NCI-H82 (cell line): ENCODE measurements at regions not wholly inside any gene's neighbourhood (a gene's known extent, or its start where the extent isn't known, plus 50 kb on each side); places are given as distances from the start of the nearest gene placed in this dataset.
"Not testable (repeated sequence)": the region's sequence is repeated elsewhere in the genome, so short reads cannot be mapped to it uniquely, and the experiment has no call there.

ENCODE experiments used
- DNase-seq: peaks from one replicate; lab custom pipeline; 2025; lab: John Stamatoyannopoulos, UW

DNA sequence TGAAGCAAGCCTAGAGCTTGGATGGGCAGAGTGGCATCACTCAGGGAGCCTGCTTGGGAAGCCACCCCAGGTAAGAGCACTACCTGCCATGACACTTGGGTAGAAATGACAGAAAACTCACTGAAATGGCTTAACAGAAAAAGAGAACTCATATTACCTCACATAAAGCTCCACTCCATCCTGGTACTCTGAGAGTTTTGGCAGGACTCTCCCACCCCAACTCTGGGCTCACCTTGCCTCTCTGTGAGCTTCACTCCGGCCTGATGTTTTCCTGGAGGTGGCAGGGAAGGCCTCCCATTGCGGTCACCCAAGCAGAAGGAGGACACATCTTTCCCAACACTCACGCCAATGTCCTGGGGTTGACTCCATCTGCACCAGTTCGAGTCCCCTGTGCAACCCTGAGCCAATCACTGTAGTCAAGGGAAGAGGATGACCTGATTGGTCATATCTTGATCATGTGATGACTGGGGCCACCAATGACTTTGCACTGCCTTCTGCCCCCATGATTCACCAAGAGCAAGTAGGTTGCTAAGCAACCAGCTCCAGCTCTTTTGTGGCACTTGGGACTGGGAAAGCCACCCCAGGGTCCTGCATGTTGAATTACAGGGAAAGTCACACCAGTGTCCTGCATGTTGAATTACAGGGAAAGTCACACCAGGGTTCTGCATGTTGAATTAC lies 446.1 kb upstream of the SULF2 start:
- DNase-seq: no peak

DNA sequence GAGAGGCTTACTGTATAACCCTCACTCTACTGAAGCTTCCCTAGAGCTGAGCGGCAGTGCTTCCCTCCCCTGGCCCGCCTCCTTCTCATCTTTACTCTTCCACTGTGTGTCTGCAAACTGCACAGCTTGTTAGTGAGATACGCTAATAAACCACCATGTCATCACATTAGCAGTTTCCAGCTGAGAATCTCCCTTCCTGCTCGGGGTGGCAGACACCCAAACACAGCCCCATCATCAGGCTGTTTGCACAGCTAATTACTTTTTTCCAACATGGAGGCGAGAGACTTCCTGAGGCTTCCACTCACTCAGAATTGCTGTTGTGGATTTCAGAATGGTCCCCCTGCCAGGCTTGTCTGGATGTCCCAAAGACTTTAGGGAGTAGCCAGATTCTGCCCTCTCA lies 444.9 kb upstream of the SULF2 start:
- DNase-seq: no peak

DNA sequence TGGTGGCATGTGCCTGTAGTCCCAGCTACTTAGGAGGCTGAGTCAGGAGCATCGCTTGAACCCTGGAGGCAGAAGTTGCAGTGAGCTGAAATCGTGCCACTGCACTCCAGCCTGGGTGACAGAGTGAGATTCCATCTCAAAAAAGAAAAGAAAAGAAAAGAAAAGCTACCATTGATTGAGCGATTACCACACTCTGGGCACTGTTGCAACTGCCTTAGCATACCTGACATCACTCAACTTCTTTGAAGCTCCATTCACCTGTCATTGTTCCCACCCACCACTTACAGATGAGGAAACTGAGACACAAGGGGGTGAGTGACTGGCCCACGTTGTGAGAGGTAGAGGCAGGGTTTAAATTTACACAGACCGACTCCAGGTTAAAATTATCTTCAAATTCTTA lies 442.1 kb upstream of the SULF2 start:
- no peak for DNase-seq

DNA sequence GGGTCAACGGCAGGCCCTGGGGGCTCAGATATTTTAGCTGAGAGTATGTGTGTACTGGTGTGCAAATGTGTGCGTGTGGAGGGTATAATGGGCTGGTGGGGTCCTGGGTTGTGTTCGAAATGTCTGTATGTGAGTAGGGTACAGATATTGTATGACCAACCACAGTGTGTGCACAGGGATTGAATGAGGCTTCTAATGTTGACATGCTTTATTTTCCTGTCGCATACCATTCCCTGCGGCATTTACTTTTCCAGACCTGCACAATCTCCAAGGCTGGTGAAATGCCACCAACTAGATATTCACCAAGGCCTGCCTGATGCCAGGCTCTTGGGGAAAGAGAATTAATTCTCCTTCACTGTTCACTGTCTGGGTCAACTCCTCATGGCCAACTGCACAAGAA lies 441.4 kb upstream of the SULF2 start:
- DNase-seq: no peak

DNA sequence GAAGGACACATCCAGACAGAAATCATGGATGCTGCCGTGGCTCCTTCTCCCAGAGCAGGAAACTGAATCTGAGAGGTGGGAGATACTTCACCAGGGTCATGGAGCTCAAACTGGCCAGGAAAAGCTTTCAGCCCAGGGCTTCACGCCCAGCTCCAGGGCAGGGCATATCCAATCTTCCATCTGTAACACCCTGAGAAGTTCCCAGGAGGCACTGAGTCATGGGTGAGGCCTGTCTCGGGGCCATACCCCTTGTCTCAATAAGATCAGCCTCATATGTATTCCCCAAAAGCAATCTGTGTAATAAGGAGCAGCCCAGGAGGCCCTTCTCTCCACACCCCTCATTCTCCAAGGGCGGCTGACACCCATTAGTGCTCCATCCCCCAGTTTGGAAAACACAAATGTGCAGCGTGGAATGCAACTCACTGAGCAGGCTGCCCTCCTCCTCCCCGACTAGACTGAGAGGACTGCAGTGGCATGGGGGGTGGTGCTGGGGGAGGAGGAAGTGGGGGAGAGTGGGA lies 439.3 kb upstream of the SULF2 start:
- no peak for DNase-seq

DNA sequence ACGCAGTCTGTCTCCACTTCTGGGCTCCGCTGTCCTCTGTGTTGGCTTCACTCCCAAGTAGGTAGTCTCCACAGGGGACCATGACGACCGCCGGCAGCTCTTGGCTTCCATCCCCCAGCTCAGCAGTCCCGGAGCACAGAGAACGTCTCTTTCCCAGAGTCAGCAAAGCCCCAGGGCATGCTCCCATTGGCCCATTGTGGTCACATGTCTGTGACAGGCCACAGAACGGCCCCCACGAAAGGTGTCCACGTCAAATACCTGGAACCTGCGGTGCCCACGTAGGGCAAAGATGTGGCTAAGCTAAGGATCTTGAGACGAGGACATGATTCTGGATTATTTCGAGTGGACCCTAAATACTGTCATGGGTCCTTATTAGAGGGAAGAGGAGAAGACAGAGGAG lies 438.4 kb upstream of the SULF2 start:
- no peak for DNase-seq

DNA sequence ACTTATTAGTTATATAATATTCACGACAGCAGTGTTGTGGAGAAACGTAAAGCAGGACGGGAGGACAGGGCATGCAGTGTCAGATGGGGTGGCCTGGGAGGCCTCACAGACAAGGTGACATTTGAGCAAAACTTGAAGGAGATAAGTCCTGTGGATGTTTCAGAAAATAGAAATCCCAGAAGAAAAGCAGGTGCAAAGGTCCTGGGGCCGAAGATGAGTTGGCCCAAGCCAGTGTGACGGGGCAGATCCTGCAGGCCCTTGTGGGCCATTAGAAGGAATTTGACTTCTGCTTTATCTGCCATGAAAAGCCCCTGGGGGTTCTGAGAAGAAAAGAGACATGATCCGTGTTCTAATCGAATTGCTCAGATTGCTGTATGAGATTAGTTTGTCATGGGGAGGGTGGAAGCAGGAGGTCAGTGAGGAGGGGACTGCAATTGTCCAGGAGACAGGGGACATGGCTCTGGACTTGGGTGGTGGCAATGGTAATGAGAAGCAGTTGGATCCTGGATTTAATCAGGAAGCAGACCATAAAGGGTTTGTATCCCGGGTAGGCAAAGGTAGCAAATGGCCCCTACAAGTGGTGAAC lies 437.4 kb upstream of the SULF2 start:
- DNase-seq: no peak

DNA sequence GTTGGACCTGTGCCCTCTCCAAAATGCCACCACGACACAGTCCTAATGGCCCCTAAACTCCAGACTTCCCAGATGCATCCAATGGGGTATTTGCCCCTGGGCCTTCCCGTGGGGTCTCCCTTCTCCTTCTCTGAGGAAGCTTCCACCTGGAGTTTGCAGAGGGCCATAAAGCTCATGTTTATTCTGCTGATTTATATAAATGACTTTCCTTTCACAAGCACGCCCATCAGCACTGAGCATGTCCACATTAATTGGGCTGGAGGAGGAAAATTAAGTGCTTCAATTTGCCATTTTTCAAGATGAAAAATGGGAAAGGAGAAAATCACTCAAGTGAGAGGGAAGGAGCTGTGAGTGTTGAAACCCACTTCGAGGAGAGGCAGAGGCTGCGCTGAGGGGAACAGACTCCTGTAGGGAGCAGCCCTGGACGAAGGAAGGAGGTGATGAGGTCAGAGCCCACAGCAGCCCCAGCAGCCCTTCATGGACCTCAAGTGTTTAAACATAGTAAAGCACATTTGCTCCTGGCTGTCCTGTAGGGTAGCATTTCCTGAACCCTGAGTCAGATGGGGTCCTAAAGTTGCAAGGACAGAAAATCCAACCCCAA lies 434.9 kb upstream of the SULF2 start:
- no peak for DNase-seq

DNA sequence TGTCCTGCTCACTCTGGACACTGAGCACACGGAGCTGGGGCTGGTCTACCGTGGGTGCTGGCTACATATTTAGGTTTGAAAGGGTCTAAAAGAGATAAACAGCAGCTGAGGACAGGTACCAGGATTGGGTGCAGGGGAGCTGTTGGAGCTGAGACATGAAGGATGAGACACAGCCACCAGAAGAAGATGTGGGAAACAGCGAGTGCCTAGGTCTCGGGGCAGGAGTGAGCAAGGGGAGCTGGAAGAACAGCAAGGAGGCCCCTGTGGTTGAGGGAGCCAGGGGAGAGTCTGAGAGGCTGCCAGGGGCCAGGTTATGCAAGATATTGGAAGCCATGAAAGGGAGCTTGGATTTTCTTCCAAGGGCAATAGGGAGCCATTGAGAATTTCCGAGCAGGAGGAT lies 434.0 kb upstream of the SULF2 start:
- no peak for DNase-seq

DNA sequence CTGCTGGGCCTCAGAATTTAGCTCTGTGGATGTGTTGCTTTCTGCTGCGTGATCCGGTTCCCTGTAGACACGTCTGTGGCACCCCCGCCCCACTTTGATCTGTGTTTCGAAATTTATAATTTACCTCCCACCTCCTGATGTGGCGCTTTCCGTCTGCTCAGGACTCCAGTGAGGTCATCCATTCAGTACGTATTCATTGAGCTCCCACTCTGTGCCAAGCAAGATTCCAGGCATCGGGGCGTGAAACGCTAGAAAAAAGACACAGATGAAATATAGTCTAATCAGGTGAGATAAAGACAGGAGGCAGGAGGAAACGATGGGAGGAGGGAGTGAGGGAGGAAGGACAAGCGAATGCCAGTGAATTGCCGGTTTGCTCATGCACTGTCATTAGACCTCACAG lies 431.9 kb upstream of the SULF2 start:
- no peak for DNase-seq

DNA sequence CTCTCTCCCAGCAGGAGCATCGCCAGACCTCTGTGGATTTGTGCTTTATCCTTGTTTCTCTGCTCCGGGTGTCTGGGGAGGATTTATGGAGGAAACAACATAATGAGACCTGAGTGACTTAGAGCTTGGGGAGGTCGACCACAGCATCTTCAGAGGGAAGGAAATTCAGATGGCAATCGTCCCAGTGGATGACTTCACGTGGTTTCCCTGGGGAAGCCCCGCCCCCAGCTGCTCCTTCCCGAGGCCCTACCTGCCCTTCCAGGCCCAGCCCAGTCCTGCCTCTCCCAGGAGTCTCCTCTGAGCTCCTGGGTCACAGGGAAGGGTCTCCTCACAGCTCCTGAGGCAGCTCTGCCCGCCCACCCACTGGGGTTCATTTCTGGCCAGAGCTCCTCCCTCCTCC lies 430.3 kb upstream of the SULF2 start:
- DNase-seq: peak; percentile 10

DNA sequence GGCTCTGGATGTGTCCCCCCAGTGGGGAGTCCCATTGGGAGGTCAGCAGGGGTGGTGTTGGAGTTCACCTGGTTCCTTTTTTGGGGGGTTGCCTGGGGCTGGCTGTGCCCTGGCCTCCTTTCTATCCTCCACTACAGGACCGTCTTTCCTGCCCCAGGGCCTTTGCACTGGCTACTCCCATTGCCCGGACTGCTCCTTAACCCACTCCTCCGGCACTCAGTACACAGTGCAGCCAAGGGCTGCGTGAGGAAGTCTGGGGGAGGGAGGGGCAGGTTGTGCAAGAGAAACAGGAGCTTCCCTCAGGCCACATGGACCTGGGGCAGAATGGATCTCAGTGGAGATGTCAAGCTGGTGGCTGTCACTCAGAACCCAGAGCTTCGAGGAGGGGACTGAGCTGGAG lies 429.3 kb upstream of the SULF2 start:
- no peak for DNase-seq

DNA sequence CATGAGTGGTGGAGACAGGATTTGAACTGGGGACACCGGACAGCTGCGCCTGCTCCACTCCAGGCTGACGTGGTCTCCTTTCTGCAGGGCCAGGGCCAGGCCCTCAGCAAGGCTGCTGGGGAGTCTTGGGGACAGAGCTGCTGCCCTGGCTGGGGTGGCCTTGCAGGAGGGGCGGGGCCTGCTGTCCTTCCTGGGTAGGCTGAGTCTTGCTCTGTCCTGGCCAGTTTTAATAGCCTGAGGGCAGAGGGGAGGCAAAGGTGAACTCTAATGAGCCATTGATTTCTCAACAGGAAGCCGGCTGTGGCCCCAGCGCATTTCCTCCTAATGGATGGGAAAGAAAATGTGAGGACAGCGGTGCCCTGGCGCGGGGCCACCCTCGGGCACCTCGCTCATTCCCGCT lies 428.4 kb upstream of the SULF2 start:
- not testable (repeated sequence) for DNase-seq

DNA sequence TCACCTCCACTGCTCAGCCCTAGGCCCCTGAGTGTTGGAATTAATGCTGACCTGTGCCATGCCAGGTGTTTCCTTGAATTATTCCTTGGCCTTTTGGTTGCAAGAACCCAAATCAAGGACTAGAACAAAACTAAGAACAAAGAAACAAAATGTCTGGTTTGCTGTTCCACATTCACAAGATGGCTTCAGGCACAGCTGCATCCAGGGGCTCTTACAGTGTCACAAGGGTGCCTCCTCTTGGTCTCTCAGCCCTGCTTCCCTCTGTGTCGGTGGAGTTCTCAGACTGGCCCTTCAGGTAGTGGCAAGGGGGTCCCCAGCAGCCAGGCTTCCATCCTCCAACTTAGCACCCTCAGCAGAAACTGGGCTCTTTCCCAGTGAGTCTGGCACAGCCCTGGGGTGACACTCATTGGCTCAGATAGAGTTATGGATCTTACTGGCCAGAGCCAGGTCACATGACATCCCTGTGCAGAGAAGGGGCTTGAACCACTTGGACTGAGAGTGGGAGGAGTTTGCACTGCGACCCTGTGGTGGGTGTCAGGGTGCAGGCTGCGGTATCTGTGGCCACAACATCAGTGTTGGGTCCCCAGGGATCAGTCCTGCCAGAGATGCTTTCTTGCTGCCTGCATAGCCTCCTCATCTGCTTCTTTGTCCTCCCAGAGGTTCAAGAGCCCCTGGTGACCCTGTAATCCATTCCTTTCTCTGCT lies 427.7 kb upstream of the SULF2 start:
- peak; percentile 17 for DNase-seq

DNA sequence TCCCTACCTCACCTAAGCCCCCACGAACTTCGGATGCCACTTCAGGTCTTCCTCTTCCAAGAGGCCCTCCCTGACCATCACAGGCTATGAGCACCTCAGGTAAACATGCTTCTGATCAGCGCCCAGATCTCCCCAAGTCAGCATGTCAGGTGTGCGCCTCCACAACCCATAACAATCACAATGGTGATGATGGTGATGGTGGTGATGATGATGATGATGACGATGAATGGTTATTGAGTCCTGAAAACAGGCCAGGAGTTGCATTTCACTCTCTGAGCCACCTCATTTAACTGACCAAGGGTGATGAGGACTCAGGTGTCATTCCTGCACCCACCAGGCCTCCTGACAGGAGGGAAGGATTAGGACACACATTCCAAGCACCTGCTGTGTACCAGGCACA lies 426.6 kb upstream of the SULF2 start:
- DNase-seq: no peak

DNA sequence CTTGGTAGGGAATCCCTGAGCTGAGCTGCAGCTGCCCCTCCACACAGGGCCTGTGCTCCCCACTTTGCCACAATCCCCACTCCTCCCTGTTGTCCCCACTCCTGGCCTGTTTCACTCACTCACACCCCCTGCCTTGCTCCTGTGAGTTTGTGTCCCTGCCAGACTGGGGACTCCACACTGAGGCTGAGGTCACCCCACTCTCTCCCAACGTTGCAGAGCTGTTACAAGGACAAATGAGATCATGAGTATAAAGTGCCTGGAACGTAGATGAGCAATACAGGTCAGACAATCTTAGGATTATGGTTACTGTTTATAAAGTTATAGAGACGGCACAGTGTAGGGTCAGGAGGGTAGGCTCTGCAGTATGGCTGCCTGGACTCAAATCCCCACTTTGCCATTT lies 426.0 kb upstream of the SULF2 start:
- DNase-seq: no peak

DNA sequence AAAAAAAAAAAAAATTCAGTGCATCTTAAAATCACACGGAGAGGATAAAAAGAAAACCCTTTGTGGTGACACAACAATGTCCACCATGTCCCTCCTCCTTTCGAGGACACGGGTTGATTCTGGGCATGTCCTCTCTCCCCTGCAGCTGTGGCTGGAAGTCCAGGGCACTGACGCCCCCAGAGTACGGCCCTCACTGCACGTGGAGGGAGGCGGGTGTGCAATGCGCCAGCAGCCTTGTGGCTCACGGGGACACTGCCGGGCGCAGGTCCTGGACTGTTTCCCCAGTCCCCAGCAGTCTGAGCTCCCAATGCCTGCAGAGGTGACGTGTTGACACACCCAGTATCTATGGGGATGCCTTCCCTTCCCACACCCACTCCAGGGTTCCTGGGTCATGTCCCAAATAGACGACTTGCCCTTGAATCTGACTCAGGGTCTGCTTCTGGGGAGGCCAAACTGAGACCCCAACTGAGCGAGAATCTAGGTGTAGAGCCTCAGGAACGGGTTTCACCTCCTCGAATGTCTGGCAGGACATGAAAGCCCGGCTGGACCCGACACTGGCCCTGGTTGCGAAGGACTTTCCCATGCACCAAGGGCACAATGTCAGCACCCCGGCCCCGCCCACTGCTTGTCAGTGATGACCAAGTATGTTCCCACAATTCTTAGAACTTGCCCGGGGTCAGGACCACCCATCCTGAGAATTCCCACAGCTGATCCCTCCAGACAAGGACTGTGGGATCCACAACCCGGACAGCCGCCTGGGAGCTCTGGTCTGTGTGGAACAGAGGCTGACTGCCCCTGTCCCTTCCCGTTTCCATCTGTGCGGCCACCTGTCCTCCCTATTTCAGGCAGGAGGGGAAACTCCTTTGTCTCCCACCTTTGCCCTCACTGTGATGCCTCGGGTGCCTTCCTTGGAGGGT lies 425.1 kb upstream of the SULF2 start:
- DNase-seq: peak; percentile 28

DNA sequence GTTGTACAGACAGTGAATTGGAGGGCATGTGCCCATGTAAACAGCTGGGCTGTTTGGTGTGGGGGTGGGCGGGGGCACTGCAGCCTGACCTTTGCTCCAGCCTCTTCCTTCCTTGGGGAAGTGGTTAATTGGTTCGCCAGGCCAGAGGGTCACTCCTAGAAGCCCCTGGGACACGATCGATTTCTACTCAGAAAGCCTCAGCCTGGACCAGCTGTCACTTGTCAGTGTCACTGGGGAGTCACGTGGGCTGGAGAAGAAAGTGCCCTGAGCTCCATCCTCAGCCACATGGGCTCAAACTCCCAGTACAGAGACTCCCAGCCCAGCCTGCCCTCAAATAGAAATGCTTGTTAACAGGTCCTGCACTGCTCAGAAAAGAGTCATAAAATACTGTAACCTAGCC lies 423.8 kb upstream of the SULF2 start:
- DNase-seq: peak; percentile 91

DNA sequence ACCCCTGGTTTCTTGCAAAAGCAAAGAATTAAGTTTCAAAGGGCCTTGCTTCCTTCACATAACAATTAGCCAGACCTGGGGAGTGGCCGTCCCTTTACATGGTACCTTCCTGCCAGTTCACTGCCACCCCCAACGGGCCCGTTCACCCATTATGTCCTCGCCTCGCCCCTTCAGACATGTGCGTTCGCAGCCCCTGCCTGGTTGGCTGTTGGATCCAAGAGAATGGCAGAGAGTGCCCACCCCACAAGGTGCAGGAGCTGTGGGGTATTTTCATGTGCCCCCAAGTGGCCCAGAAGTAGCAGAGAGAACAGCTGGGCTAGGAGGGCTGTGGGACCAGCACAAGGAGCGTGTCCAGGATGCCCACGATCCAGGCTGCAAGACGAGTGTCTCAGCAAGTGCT lies 422.9 kb upstream of the SULF2 start:
- no peak for DNase-seq

DNA sequence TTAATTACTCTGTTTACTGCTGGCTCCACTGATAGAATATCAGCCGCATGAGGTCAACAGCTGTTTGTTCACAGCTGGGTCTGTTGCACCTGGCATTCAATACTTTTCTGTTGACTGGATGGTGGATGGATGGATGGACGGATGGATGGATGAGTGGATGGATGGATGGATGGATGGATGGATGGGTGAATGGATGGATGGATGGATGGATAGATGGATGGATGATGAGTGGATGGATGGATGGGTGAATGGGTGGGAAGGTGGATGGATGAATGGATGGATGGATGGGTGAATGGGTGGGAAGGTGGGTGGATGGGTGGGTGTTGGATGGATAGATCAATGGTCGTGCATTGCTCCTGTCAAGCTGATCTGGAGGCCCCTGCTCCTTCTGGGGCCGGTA lies 422.2 kb upstream of the SULF2 start:
- DNase-seq: no peak

DNA sequence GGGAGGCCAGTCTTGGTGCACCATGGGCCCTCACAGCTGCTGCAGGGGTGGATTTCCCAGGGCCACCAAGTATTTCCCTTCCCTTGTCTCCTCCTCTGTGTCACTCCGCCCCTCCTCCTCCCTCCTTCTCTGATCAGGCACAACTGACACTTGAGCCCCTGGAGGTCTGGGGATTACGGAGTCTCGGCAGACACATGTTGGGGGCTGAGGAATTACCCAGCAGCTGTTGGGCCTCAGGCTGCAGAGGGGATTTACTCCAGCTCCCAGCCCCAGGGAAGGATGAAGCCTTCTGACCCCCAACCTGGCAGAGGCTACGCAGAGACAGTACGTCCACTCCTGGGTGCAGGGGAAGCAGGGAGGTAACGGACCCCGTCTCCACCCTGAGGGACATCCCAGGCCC lies 420.5 kb upstream of the SULF2 start:
- DNase-seq: peak; percentile 99

DNA sequence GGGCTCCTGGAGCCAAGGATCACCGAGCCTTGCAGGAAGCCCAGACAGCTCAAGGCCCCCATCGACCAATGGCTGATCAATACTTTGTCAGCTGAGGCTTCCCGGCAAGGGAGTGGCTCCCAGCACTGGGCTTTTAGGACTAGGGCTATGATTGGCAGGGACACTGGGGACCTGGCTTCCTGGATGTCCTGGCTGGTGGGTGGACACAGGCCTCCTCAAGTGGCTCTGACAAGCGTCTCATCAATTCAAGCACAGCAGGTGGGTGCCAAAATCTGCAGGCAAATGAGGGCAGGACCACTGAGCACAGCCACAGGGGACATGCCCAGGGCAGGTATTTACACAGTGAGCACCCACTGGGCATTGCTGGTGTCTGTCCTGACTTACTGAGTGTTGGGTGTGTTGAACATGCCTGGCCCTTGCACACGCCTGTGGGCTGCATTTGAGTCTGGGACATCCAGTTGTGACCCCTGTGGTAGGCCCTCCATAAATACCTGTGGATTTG lies 420.1 kb upstream of the SULF2 start:
- DNase-seq: no peak
